ENCODE measurements at regions not wholly inside any gene's neighbourhood (a gene's known extent, or its start where the extent isn't known, plus 50 kb on each side); places are given as distances from the start of the nearest gene placed in this dataset.

DNA sequence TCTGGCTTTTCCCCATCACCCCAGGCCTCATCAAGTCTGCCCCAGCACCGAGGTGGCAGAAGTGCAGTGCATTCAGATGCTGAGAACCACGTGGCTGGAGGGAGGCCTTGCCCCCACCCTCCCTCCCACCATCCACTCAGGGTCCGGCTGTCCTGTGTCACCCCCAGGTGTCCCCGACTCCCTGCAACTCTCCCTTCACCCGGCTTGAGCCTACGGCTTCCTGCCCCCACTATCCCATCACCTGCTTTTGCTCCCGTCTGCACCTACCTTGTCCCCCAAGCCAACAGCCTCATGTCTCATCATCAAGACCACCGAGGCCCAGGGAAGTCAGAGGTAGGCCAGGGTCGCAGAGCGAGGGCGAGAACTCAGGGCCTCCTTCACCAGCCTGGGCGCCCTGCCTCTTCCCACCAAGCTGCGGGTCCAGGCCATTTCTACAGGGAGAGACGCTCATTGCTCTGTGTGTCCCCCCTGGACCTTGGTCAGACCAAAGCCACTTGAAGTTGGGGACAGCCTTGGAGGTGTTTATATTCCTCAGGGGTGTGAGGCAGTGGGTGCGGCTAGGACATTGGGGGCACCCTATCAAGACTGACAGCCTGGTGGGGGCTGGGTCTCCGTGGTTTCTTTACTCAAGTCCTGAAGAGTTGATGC, 66.2 kb upstream of the CCND1 start:
- no peaks in the 10 kb centered on the region for H3K27me3 ChIP-seq (ENCODE audit: insufficient read depth)
- TF ChIP-seq EZH2phosphoT487 (IDR thresholded peaks at IDR 0.05; ENCODE audit: unreplicated experiment) = no peak
- TF ChIP-seq, protein P1, sequence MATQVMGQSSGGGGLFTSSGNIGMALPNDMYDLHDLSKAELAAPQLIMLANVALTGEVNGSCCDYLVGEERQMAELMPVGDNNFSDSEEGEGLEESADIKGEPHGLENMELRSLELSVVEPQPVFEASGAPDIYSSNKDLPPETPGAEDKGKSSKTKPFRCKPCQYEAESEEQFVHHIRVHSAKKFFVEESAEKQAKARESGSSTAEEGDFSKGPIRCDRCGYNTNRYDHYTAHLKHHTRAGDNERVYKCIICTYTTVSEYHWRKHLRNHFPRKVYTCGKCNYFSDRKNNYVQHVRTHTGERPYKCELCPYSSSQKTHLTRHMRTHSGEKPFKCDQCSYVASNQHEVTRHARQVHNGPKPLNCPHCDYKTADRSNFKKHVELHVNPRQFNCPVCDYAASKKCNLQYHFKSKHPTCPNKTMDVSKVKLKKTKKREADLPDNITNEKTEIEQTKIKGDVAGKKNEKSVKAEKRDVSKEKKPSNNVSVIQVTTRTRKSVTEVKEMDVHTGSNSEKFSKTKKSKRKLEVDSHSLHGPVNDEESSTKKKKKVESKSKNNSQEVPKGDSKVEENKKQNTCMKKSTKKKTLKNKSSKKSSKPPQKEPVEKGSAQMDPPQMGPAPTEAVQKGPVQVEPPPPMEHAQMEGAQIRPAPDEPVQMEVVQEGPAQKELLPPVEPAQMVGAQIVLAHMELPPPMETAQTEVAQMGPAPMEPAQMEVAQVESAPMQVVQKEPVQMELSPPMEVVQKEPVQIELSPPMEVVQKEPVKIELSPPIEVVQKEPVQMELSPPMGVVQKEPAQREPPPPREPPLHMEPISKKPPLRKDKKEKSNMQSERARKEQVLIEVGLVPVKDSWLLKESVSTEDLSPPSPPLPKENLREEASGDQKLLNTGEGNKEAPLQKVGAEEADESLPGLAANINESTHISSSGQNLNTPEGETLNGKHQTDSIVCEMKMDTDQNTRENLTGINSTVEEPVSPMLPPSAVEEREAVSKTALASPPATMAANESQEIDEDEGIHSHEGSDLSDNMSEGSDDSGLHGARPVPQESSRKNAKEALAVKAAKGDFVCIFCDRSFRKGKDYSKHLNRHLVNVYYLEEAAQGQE (IDR thresholded peaks at IDR 0.05; ENCODE audit: unreplicated experiment) = no peak
- no peak for TF ChIP-seq NANOG (IDR thresholded peaks at IDR 0.05; ENCODE audit: borderline replicate concordance)
- TF ChIP-seq, protein P2, sequence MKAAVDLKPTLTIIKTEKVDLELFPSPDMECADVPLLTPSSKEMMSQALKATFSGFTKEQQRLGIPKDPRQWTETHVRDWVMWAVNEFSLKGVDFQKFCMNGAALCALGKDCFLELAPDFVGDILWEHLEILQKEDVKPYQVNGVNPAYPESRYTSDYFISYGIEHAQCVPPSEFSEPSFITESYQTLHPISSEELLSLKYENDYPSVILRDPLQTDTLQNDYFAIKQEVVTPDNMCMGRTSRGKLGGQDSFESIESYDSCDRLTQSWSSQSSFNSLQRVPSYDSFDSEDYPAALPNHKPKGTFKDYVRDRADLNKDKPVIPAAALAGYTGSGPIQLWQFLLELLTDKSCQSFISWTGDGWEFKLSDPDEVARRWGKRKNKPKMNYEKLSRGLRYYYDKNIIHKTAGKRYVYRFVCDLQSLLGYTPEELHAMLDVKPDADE (IDR thresholded peaks at IDR 0.05) = no peak
- TF ChIP-seq, protein P3, sequence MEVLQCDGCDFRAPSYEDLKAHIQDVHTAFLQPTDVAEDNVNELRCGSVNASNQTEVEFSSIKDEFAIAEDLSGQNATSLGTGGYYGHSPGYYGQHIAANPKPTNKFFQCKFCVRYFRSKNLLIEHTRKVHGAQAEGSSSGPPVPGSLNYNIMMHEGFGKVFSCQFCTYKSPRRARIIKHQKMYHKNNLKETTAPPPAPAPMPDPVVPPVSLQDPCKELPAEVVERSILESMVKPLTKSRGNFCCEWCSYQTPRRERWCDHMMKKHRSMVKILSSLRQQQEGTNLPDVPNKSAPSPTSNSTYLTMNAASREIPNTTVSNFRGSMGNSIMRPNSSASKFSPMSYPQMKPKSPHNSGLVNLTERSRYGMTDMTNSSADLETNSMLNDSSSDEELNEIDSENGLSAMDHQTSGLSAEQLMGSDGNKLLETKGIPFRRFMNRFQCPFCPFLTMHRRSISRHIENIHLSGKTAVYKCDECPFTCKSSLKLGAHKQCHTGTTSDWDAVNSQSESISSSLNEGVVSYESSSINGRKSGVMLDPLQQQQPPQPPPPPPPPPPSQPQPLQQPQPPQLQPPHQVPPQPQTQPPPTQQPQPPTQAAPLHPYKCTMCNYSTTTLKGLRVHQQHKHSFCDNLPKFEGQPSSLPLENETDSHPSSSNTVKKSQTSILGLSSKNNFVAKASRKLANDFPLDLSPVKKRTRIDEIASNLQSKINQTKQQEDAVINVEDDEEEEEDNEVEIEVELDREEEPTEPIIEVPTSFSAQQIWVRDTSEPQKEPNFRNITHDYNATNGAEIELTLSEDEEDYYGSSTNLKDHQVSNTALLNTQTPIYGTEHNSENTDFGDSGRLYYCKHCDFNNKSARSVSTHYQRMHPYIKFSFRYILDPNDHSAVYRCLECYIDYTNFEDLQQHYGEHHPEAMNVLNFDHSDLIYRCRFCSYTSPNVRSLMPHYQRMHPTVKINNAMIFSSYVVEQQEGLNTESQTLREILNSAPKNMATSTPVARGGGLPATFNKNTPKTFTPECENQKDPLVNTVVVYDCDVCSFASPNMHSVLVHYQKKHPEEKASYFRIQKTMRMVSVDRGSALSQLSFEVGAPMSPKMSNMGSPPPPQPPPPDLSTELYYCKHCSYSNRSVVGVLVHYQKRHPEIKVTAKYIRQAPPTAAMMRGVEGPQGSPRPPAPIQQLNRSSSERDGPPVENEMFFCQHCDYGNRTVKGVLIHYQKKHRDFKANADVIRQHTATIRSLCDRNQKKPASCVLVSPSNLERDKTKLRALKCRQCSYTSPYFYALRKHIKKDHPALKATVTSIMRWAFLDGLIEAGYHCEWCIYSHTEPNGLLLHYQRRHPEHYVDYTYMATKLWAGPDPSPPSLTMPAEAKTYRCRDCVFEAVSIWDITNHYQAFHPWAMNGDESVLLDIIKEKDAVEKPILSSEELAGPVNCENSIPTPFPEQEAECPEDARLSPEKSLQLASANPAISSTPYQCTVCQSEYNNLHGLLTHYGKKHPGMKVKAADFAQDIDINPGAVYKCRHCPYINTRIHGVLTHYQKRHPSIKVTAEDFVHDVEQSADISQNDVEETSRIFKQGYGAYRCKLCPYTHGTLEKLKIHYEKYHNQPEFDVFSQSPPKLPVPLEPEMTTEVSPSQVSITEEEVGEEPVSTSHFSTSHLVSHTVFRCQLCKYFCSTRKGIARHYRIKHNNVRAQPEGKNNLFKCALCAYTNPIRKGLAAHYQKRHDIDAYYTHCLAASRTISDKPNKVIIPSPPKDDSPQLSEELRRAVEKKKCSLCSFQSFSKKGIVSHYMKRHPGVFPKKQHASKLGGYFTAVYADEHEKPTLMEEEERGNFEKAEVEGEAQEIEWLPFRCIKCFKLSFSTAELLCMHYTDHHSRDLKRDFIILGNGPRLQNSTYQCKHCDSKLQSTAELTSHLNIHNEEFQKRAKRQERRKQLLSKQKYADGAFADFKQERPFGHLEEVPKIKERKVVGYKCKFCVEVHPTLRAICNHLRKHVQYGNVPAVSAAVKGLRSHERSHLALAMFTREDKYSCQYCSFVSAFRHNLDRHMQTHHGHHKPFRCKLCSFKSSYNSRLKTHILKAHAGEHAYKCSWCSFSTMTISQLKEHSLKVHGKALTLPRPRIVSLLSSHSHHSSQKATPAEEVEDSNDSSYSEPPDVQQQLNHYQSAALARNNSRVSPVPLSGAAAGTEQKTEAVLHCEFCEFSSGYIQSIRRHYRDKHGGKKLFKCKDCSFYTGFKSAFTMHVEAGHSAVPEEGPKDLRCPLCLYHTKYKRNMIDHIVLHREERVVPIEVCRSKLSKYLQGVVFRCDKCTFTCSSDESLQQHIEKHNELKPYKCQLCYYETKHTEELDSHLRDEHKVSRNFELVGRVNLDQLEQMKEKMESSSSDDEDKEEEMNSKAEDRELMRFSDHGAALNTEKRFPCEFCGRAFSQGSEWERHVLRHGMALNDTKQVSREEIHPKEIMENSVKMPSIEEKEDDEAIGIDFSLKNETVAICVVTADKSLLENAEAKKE (CRISPR knock-in tag; IDR thresholded peaks at IDR 0.05) = no peak
- TF ChIP-seq ZNF331 (CRISPR knock-in tag; IDR thresholded peaks at IDR 0.05; ENCODE audit: low read depth) = no peak
- TF ChIP-seq, protein P4, sequence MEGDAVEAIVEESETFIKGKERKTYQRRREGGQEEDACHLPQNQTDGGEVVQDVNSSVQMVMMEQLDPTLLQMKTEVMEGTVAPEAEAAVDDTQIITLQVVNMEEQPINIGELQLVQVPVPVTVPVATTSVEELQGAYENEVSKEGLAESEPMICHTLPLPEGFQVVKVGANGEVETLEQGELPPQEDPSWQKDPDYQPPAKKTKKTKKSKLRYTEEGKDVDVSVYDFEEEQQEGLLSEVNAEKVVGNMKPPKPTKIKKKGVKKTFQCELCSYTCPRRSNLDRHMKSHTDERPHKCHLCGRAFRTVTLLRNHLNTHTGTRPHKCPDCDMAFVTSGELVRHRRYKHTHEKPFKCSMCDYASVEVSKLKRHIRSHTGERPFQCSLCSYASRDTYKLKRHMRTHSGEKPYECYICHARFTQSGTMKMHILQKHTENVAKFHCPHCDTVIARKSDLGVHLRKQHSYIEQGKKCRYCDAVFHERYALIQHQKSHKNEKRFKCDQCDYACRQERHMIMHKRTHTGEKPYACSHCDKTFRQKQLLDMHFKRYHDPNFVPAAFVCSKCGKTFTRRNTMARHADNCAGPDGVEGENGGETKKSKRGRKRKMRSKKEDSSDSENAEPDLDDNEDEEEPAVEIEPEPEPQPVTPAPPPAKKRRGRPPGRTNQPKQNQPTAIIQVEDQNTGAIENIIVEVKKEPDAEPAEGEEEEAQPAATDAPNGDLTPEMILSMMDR (conservative IDR thresholded peaks at IDR 0.05; ENCODE audit: low read depth in 2 of 2) = no peak
- no peak for TF ChIP-seq EZH2 (IDR thresholded peaks at IDR 0.05; ENCODE audit: low read depth, unreplicated experiment)
- H3K4me1 ChIP-seq (ENCODE audit: insufficient read depth) = no peaks in the 10 kb centered on the region
- no peaks in the 10 kb centered on the region; the same call in 2 of the 3 replicates for H3K4me1 Mint-ChIP-seq
- ATAC-seq (no peak), DNase-seq (ENCODE audit: low spot score) (no peak)
- no peak overlapping the region for H3K4me3 Mint-ChIP-seq
- no peaks in the 10 kb centered on the region for H4K20me1 ChIP-seq (replicated peaks; ENCODE audit: insufficient read depth)
- no peaks in the 10 kb centered on the region for H3K36me3 ChIP-seq (ENCODE audit: insufficient read depth)
- H3F3A ChIP-seq (replicated peaks; ENCODE audit: low read depth) = no peaks in the 10 kb centered on the region
- no peaks in the 10 kb centered on the region for H3K9me3 Mint-ChIP-seq
- H3K36me3 Mint-ChIP-seq (ENCODE audit: low read depth) = no peaks in the 10 kb centered on the region
- no peak overlapping the region for H3K4me3 ChIP-seq
- no peak overlapping the region for H3K4me2 ChIP-seq
- H3K27ac Mint-ChIP-seq = no peak overlapping the region
- no peak overlapping the region for H2AFZ ChIP-seq
- no peaks in the 10 kb centered on the region for H3K9me2 ChIP-seq (ENCODE audit: insufficient read depth)
- H3K27ac ChIP-seq (ENCODE audit: low read depth) = no peak overlapping the region
- H3K79me2 ChIP-seq (replicated peaks; ENCODE audit: insufficient read depth) = no peaks in the 10 kb centered on the region
- peaks cover 10% of the 10 kb centered on the region for H3K27me3 Mint-ChIP-seq (ENCODE audit: insufficient read depth, low read depth, poor library complexity)
